Liver (tissue), 8 donors: ENCODE measurements at regions not wholly inside any gene's neighbourhood (a gene's known extent, or its start where the extent isn't known, plus 50 kb on each side); places are given as distances from the start of the nearest gene placed in this dataset.
A peak's percentile ranks its signal among the peaks of the same experiment; 100 is the strongest.

ENCODE experiments used
- DNase-seq: peaks from one replicate; pipeline ENCODE4 v3.0.0-alpha.2; 2017; ENCODE audit warnings: low spot score
- H3K27ac ChIP-seq, 2 donors: one replicate each; pipeline ENCODE4 v1.7.0; 2013; ENCODE audit warnings: inconsistent platforms in 2 of 2, low read length in 2 of 2, control low read depth in 1 of 2, low read depth in 1 of 2, mild to moderate bottlenecking in 1 of 2
- H3K27me3 ChIP-seq, 4 donors: one replicate each; pipeline versions ENCODE4 v1.6.1 to v1.7.0; 2013; ENCODE audit warnings: low read length in 3 of 4, inconsistent platforms in 1 of 4, mild to moderate bottlenecking in 1 of 4, moderate library complexity in 1 of 4; ENCODE audit not compliant: control insufficient read depth in 4 of 4, insufficient read depth in 4 of 4
- H3K36me3 ChIP-seq, 4 donors: one replicate each; pipeline versions ENCODE4 v1.6.1 to v1.7.0; 2013; ENCODE audit warnings: low read length in 3 of 4, mild to moderate bottlenecking in 3 of 4, low read depth in 1 of 4, moderate library complexity in 1 of 4; ENCODE audit not compliant: control insufficient read depth in 4 of 4, insufficient read depth in 3 of 4
- H3K4me1 ChIP-seq, 4 donors: one replicate each; pipeline versions ENCODE4 v1.6.1 to v1.7.0; 2013; ENCODE audit warnings: low read length in 3 of 4, mild to moderate bottlenecking in 3 of 4, moderate library complexity in 1 of 4; ENCODE audit not compliant: control insufficient read depth in 4 of 4, insufficient read depth in 4 of 4
- H3K4me3 ChIP-seq, 3 donors: one replicate each; pipeline versions ENCODE4 v1.6.1 to v1.7.0; 2013; ENCODE audit warnings: low read length in 3 of 3, control low read depth in 1 of 3, low read depth in 1 of 3, mild to moderate bottlenecking in 1 of 3
- H3K9ac ChIP-seq, 2 donors: one replicate each; pipeline ENCODE4 v1.7.0; 2013; ENCODE audit warnings: low read length in 2 of 2, mild to moderate bottlenecking in 2 of 2, moderate library complexity in 2 of 2, control low read depth in 1 of 2, low read depth in 1 of 2
- H3K9me3 ChIP-seq, 4 donors: one replicate each; pipeline versions ENCODE4 v1.6.1 to v1.7.0; 2013; ENCODE audit warnings: low read length in 3 of 4; ENCODE audit not compliant: control insufficient read depth in 4 of 4
- EGR1 ChIP-seq, 2 donors: IDR thresholded peaks; 2 replicates each; pipeline ENCODE4 v1.6.1; 2016 to 2018; ENCODE audit warnings: antibody characterized with exemption in 2 of 2, low read depth in 2 of 2
- FOXA1 ChIP-seq: IDR thresholded peaks from 2 replicates; pipeline ENCODE4 v1.6.1; 2016; ENCODE audit warnings: antibody characterized with exemption
- FOXA2 ChIP-seq: IDR thresholded peaks from 2 replicates; pipeline ENCODE4 v1.6.1; 2016; ENCODE audit warnings: antibody characterized with exemption
- GABPA ChIP-seq, 2 donors: IDR thresholded peaks in 1 of 2; conservative IDR thresholded peaks in 1 of 2; 2 replicates each; pipeline ENCODE4 v1.6.1; 2016; ENCODE audit warnings: antibody characterized with exemption in 2 of 2, mild to moderate bottlenecking in 1 of 2, moderate library complexity in 1 of 2
- HNF4A ChIP-seq, 2 donors: conservative IDR thresholded peaks; 2 replicates each; pipeline ENCODE4 v1.6.1; 2016; ENCODE audit warnings: antibody characterized with exemption in 2 of 2, mild to moderate bottlenecking in 2 of 2
- HNF4G ChIP-seq: IDR thresholded peaks from 2 replicates; pipeline ENCODE4 v1.6.1; 2016; ENCODE audit warnings: antibody characterized with exemption
- JUND ChIP-seq, 2 donors: IDR thresholded peaks; 2 replicates each; pipeline ENCODE4 v1.6.1; 2016; ENCODE audit warnings: antibody characterized with exemption in 2 of 2
- NR2F2 ChIP-seq: IDR thresholded peaks from 2 replicates; pipeline ENCODE4 v1.6.1; 2016; ENCODE audit warnings: antibody characterized with exemption
- RAD21 ChIP-seq, 2 donors: IDR thresholded peaks; 2 replicates each; pipeline ENCODE4 v1.6.1; 2016; ENCODE audit warnings: antibody characterized with exemption in 2 of 2, mild to moderate bottlenecking in 2 of 2
- REST ChIP-seq: IDR thresholded peaks from 2 replicates; pipeline ENCODE4 v1.6.1; 2016; ENCODE audit warnings: antibody characterized with exemption, mild to moderate bottlenecking
- RXRA ChIP-seq, 2 donors: IDR thresholded peaks; 2 replicates each; pipeline ENCODE4 v1.6.1; 2017 to 2018; ENCODE audit warnings: antibody characterized with exemption in 2 of 2, mild to moderate bottlenecking in 1 of 2
- SP1 ChIP-seq: IDR thresholded peaks from 2 replicates; pipeline ENCODE4 v1.6.1; 2018; ENCODE audit warnings: antibody characterized with exemption, mild to moderate bottlenecking
- TAF1 ChIP-seq: conservative IDR thresholded peaks from 2 replicates; pipeline ENCODE4 v1.6.1; 2016; ENCODE audit warnings: antibody characterized with exemption, mild to moderate bottlenecking
- YY1 ChIP-seq: IDR thresholded peaks from 2 replicates; pipeline ENCODE4 v1.6.1; 2016; ENCODE audit warnings: antibody characterized with exemption, mild to moderate bottlenecking
- WGBS: extraction: QIAGEN DNeasy Blood & Tissue Kit; methylation state at CpG from one replicate; pipeline ENCODE4 v1.1.7; 2013; 5-methylcytosine and 5-hydroxymethylcytosine counted together
- TF ChIP-seq, protein P1 (sequence below): fragments of 150-350 bp; IDR thresholded peaks from 2 replicates; pipeline ENCODE4 v1.5.1; 2017; ENCODE audit warnings: improper control_type of control experiment, low read depth, low read length; ENCODE audit not compliant: missing input control
- TF ChIP-seq, protein P2 (sequence below): IDR thresholded peaks from 2 replicates; pipeline ENCODE4 v1.6.1; 2016; ENCODE audit warnings: antibody characterized with exemption
- TF ChIP-seq, protein P3 (sequence below): IDR thresholded peaks from 2 replicates; pipeline ENCODE4 v1.6.1; 2016; ENCODE audit warnings: antibody characterized with exemption
- TF ChIP-seq, protein P4 (sequence below): IDR thresholded peaks from 2 replicates; pipeline ENCODE4 v1.6.1; 2016; ENCODE audit warnings: antibody characterized with exemption
- donor health status: healthy.
- donor health status: healthy.
- donor health status: healthy.
- donor health status: healthy.
- donor health status: healthy.

DNA sequence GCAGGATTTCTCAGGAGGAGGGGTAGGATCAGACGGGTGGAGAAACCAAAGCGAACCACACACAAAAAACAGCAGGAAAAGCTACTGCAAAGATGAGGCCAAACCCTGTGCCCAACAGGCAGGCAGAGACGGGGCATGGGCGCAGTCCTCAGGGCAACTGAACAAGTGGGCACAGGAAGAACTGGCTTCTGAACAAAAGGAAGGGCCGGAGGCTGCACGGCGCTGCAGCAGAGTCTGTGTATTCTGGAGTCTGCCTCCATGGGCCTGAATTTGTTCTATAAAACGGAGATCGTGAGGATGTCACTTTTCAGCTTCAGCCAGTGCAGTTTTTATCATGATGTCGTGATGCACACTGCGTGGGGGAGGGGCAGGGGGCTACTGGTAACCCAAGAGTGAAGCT, 1026.0 kb downstream of the TBC1D22A start:
- Histone ChIP-seq H3K36me3 (no peaks in the 10 kb centered on the region), H3K27me3 (peaks cover 0 to 3% (median 0%) of the 10 kb centered on the region in 4 donors), H3K4me1 (no peaks in the 10 kb centered on the region), H3K4me3 (no peak overlapping the region), H3K9me3 (peaks cover 0 to 10% (median 7%) of the 10 kb centered on the region in 4 donors), H3K27ac (no peak overlapping the region), H3K9ac (no peak overlapping the region)
- DNase-seq, result peak; percentile 14
- 77% methylated on average over 11 of the region's 11 CpGs for WGBS
- TF ChIP-seq HNF4G, result no peak
- no peak for TF ChIP-seq TAF1

DNA sequence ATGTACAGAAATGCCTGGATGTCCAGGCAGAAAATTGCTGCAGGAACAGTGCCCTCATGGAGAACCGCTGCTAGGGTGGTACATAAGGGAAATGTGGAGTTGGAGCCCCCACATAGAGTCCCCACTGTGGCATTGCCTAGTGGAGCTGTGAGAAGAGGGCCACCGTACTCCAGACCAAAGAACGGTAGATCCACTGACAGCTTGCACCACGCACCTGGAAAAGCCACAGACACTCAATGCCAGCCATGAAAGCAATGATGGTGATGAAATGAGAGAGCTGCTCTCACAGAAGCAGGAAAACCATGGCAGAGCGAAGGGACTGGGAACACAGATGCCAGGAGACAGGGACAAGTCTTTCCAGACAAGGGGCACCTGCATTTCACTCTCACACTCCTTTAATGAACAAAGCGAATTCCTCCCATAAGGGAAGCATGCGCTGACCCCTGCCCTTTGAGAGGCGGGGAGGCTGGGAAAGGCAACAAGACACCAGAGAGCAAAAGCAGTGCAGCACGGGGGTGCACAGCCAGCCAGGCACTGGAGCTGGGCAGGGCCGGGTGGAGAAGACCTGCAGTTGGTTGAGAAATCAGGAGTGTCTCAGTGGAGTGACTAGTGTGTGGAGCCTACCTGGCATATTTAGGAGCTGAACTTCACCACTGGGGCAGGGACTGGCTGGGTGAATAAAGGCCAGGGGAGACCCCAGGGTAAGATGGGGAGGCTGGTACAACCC, 1025.2 kb downstream of the TBC1D22A start:
- Histone ChIP-seq H3K27me3 (peaks cover 0 to 3% (median 0%) of the 10 kb centered on the region in 4 donors), H3K36me3 (no peaks in the 10 kb centered on the region), H3K27ac (no peak overlapping the region), H3K9ac (no peak overlapping the region), H3K9me3 (peaks cover 0 to 10% (median 7%) of the 10 kb centered on the region in 4 donors), H3K4me1 (no peaks in the 10 kb centered on the region), H3K4me3 (no peak overlapping the region)
- no peak for TF ChIP-seq RXRA (IDR thresholded peaks at IDR 0.05)
- TF ChIP-seq, protein P1, sequence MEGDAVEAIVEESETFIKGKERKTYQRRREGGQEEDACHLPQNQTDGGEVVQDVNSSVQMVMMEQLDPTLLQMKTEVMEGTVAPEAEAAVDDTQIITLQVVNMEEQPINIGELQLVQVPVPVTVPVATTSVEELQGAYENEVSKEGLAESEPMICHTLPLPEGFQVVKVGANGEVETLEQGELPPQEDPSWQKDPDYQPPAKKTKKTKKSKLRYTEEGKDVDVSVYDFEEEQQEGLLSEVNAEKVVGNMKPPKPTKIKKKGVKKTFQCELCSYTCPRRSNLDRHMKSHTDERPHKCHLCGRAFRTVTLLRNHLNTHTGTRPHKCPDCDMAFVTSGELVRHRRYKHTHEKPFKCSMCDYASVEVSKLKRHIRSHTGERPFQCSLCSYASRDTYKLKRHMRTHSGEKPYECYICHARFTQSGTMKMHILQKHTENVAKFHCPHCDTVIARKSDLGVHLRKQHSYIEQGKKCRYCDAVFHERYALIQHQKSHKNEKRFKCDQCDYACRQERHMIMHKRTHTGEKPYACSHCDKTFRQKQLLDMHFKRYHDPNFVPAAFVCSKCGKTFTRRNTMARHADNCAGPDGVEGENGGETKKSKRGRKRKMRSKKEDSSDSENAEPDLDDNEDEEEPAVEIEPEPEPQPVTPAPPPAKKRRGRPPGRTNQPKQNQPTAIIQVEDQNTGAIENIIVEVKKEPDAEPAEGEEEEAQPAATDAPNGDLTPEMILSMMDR, result no peak
- no peak for TF ChIP-seq FOXA1
- no peak for TF ChIP-seq SP1
- no peak for TF ChIP-seq HNF4G
- TF ChIP-seq YY1, result no peak
- TF ChIP-seq, protein P2, sequence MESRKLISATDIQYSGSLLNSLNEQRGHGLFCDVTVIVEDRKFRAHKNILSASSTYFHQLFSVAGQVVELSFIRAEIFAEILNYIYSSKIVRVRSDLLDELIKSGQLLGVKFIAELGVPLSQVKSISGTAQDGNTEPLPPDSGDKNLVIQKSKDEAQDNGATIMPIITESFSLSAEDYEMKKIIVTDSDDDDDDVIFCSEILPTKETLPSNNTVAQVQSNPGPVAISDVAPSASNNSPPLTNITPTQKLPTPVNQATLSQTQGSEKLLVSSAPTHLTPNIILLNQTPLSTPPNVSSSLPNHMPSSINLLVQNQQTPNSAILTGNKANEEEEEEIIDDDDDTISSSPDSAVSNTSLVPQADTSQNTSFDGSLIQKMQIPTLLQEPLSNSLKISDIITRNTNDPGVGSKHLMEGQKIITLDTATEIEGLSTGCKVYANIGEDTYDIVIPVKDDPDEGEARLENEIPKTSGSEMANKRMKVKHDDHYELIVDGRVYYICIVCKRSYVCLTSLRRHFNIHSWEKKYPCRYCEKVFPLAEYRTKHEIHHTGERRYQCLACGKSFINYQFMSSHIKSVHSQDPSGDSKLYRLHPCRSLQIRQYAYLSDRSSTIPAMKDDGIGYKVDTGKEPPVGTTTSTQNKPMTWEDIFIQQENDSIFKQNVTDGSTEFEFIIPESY, result no peak
- TF ChIP-seq RAD21 (IDR thresholded peaks at IDR 0.05), result no peak
- no peak for TF ChIP-seq REST
- no peak for TF ChIP-seq NR2F2
- TF ChIP-seq, protein P3, sequence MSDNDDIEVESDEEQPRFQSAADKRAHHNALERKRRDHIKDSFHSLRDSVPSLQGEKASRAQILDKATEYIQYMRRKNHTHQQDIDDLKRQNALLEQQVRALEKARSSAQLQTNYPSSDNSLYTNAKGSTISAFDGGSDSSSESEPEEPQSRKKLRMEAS, result no peak
- no peak for TF ChIP-seq JUND (IDR thresholded peaks at IDR 0.05)
- no peak for TF ChIP-seq HNF4A (conservative IDR thresholded peaks at IDR 0.05)
- TF ChIP-seq TAF1, result no peak
- TF ChIP-seq GABPA (IDR thresholded peaks at IDR 0.05 in 1 of 2, conservative IDR thresholded peaks at IDR 0.05 in 1 of 2), result no peak
- TF ChIP-seq, protein P4, sequence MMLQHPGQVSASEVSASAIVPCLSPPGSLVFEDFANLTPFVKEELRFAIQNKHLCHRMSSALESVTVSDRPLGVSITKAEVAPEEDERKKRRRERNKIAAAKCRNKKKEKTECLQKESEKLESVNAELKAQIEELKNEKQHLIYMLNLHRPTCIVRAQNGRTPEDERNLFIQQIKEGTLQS, result no peak
- TF ChIP-seq FOXA2, result no peak
- no peak for TF ChIP-seq EGR1 (IDR thresholded peaks at IDR 0.05; ENCODE audit: low read depth in 2 of 2)
- WGBS, result 74% methylated on average over 10 of the region's 10 CpGs
- peak; percentile 13 for DNase-seq
